PFSK-1 (cell line): ENCODE measurements at regions not wholly inside any gene's neighbourhood (a gene's known extent, or its start where the extent isn't known, plus 50 kb on each side); places are given as distances from the start of the nearest gene placed in this dataset.

Source experiments
- FOXP2 ChIP-seq: optimal IDR thresholded peaks from 2 replicates; pipeline ENCODE3; 2011; ENCODE audit warnings: borderline replicate concordance, control low read depth, inconsistent platforms; ENCODE audit not compliant: insufficient read depth; ENCODE audit errors: extremely low read length, extremely low read depth
- POLR2AphosphoS5 ChIP-seq: IDR thresholded peaks from 2 replicates; pipeline ENCODE4 v1.6.1; 2012; ENCODE audit warnings: low read depth, mild to moderate bottlenecking, control low read depth, low read length, moderate library complexity
- REST ChIP-seq, 2 experiments: IDR thresholded peaks; 2 replicates each; pipeline versions ENCODE4 v1.6.1 to v1.8.0; 2011 to 2012; ENCODE audit warnings: low read depth in 2 of 2, low read length in 2 of 2, control low read depth in 1 of 2, inconsistent platforms in 1 of 2, mild to moderate bottlenecking in 1 of 2, moderate library complexity in 1 of 2; ENCODE audit not compliant: insufficient read depth in 1 of 2
- SIN3A ChIP-seq: IDR thresholded peaks from 2 replicates; pipeline ENCODE4 v1.6.1; 2012; ENCODE audit warnings: mild to moderate bottlenecking, low read length, moderate library complexity, borderline replicate concordance; ENCODE audit not compliant: insufficient read depth
- TAF1 ChIP-seq: IDR thresholded peaks from 2 replicates; pipeline ENCODE4 v1.6.1; 2012; ENCODE audit warnings: low read length, control low read depth, borderline replicate concordance; ENCODE audit not compliant: insufficient read depth

GRCh38 chr10:4391683-4392082 lies 434.3 kb upstream of the AKR1E2 start:
- TF ChIP-seq POLR2AphosphoS5 (no peak), REST (IDR thresholded peaks at IDR 0.05; ENCODE audit: insufficient read depth in 1 of 2, low read depth in 2 of 2, low read length in 2 of 2) (no peak), TAF1 (no peak), FOXP2 (no peak), SIN3A (no peak)

GRCh38 chr10:4390219-4390618 lies 435.8 kb upstream of the AKR1E2 start:
- TF ChIP-seq TAF1 (no peak), POLR2AphosphoS5 (no peak), SIN3A (no peak), FOXP2 (no peak), REST (IDR thresholded peaks at IDR 0.05; ENCODE audit: insufficient read depth in 1 of 2, low read depth in 2 of 2, low read length in 2 of 2) (no peak)

GRCh38 chr10:4385231-4385870 lies 440.7 kb upstream of the AKR1E2 start:
- TF ChIP-seq FOXP2 (no peak), REST (IDR thresholded peaks at IDR 0.05; ENCODE audit: insufficient read depth in 1 of 2, low read depth in 2 of 2, low read length in 2 of 2) (no peak)

GRCh38 chr10:4384245-4384644 lies 441.8 kb upstream of the AKR1E2 start:
- TF ChIP-seq REST (IDR thresholded peaks at IDR 0.05; ENCODE audit: insufficient read depth in 1 of 2, low read depth in 2 of 2, low read length in 2 of 2) = no peak
- no peak for TF ChIP-seq POLR2AphosphoS5
- no peak for TF ChIP-seq SIN3A
- no peak for TF ChIP-seq FOXP2
- no peak for TF ChIP-seq TAF1

- TF ChIP-seq REST (IDR thresholded peaks at IDR 0.05; ENCODE audit: insufficient read depth in 1 of 2, low read depth in 2 of 2, low read length in 2 of 2) (no peak), SIN3A (no peak), FOXP2 (no peak), TAF1 (no peak), POLR2AphosphoS5 (no peak)
Observed at GRCh38 chr10:4383651-4384098, 442.3 kb upstream of the AKR1E2 start.
